HG03135 (cell line): ENCODE measurements at regions not wholly inside any gene's neighbourhood (a gene's known extent, or its start where the extent isn't known, plus 50 kb on each side); places are given as distances from the start of the nearest gene placed in this dataset.
"Not testable (repeated sequence)": the region's sequence is repeated elsewhere in the genome, so short reads cannot be mapped to it uniquely, and the experiment has no call there.

ENCODE experiments used
- ATAC-seq: cut with Tn5 transposase; IDR thresholded peaks from one replicate; pipeline ENCODE4 v1.9.1; 2021; ENCODE audit warnings: mild to moderate bottlenecking, moderate library complexity; ENCODE audit not compliant: unreplicated experiment

- no peak for ATAC-seq
These were observed 173.4 kb upstream of the TPM1 start for GRCh38 chr15:62869116-62869515.

DNA sequence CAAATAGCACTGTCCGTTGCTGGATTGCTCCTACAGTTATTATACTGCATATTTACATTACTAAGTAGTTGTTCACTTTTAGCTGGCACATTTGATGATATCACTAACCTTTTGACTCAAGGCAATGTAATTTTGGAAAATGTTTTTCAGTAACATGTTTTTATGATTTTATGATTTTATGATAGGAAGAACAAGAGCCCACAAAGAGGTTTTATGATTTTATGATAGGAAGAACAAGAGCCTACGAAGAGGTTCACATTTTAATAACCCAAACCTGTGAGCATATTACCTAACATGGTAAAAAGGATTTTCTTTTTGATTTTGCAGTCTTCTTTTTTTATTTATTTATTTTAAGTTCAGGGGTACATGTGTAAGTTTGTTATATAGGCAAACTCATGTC lies 172.3 kb upstream of the TPM1 start:
- ATAC-seq = no peak

- not testable (repeated sequence) for ATAC-seq
These were observed 171.8 kb upstream of the TPM1 start for GRCh38 chr15:62870701-62871100.

- no peak for ATAC-seq
These were observed 169.3 kb upstream of the TPM1 start for GRCh38 chr15:62873203-62873602.

- ATAC-seq = no peak
These were observed 168.5 kb upstream of the TPM1 start for GRCh38 chr15:62874064-62874463.

GRCh38 chr15:62874959-62875625 lies 167.5 kb upstream of the TPM1 start:
- ATAC-seq = no peak

DNA sequence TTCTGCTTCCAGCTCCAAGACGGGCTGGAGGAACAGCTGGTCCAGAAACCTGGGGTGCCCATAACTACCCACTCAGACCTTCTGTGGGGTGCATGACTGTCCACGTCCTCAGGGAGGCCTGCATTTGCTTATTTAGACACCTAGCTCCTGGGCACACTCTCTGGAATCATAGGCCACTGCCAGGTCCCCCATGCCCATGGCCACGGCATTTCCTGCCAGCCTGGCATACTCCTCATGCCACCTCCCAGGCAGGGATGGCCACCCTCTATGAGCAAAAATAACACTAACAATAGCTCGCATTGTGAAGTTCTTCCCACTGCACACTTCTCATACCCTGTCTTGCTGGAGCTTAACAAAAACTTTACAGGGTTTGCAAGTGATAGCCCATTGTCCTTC lies 166.9 kb upstream of the TPM1 start:
- no peak for ATAC-seq

- ATAC-seq = no peak
These were observed 165.2 kb upstream of the TPM1 start for GRCh38 chr15:62877276-62877857.

- ATAC-seq = no peak
These were observed 164.5 kb upstream of the TPM1 start for GRCh38 chr15:62878070-62878469.

DNA sequence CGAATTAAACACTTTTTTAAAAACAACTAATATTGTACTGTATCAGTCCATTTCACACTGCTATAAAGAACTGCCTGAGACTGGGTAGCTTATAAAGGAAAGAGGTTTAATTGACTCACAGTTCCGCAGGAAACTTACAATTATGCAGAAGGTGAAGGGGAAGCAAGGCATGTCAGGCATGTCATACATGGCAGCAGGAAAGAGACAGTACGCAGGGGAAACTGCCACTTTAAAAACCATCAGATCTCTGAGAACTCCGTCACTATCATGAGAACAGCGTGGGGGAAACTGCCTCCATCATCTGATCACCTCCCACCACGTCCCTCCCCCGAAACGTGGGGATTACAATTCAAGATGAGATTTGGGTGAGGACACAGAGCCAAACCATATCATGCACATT lies 162.8 kb upstream of the TPM1 start:
- ATAC-seq = no peak

GRCh38 chr15:62880278-62880677 lies 162.3 kb upstream of the TPM1 start:
- ATAC-seq = no peak

- no peak for ATAC-seq
These were observed 161.5 kb upstream of the TPM1 start for GRCh38 chr15:62881056-62881455.

GRCh38 chr15:62883938-62884479 lies 158.5 kb upstream of the TPM1 start:
- no peak for ATAC-seq

GRCh38 chr15:62886431-62887071 lies 156.0 kb upstream of the TPM1 start:
- no peak for ATAC-seq

- no peak for ATAC-seq
These were observed 155.4 kb upstream of the TPM1 start for GRCh38 chr15:62887113-62887570.

DNA sequence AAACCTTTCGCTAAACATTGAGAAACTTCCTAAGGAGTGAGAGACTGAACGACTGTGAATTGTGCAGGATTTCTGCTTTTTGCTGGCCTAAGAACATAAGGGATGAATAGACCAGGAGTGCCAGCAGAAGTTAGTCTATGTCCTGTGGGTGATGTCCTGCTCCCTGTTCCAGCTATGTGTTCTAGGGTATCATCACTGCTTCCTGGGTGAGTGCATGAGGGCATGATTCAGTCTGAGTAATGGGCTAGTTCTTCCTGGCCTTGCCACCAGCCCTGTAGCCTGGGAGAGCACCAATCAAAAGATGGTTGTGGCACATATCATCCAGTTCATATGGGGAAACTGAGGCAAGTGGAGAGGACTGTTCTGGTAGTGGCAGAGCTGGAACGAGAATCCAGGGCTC lies 153.9 kb upstream of the TPM1 start:
- no peak for ATAC-seq

DNA sequence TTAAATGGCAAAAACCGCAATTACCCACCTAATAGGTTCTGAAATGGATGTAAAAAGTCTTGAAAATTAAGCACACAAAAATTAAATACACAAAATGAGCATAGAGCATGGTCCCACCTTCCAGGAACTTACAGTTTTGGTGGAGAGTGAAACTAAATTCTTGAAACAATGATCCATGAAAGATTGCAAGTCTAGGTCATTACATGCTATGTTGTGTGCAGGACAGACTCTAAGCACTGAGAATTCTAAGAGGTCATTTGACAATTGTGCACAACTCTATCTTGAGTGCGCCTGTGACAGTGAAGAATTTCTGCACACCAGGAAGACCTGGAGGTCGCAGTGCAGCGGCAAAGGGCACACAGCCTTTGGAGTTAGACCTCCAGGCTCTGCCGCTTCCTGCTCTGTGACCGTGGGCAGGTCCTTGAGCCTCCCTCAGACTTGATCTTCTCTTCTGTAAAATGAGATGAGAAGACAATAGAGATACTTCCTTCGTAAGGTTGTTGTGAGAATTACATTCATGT lies 153.3 kb upstream of the TPM1 start:
- no peak for ATAC-seq

DNA sequence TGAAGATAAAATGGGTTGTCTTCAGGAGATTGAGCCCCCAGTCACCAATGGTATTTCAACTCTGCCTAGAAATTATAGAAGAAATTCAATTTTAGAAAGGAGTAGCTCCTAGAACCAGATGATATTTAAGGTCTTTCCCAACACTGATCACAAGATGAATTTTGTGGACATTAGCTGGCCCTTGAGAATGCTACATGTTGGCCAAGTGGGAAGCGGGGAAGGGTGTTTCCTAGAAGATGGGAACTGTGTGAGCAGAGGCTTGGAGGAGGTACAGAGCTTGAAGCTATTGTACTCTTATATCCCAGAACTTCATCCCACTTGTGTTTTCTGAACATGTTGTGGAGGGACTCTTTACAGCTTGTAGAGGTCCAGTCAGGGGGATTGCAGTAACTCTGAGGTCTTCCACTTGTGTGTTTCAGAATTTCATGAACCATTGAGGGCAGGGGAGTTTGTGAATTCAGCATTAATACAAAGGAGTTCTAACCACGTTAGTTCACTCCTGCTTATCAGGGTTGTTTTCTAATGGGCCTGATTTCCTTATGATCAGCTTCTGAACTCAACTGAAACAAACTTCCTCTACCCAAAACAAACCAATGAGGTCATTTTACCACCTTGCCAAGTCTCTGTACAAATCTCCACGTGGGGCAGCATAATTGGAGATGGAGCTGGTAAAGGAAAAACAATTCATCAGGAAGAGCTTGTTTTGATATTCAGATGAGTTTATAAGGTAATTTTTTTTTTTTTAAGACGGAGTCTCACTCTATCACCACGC lies 152.6 kb upstream of the TPM1 start:
- no peak for ATAC-seq

DNA sequence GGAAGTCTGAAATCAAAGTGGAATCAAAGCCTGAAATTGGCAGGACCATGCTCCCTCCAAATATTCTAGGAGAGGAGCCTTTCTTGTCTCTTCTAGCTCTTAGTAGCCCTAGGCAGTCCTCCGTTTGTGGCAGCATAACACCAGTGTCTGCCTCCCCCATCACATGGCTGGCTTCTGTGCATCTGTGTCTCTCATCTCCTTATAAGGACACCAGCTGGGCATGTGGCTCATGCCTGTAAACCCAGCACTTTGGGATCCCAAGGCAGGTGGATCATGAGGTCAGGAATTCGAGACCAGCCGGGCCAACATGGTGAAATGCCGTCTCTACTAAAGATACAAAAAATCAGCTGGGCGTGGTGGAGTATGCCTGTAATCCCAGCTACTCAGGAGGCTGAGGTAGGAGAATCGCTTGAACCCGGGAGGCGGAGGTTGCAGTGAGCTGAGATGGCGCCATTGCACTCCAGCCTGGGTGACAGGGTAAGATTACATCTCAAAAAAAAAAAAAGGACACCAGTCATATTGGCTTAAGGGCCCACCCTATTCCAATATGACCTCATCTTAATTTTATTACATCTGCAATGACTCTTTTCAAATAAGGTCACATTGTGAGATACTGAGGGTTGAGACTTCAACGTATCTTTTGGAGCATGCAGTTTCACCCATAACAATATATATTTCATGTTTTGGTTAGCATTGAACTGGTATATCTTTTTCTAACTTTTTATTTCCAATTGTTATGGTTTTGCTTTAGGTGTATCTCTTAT lies 148.0 kb upstream of the TPM1 start:
- no peak for ATAC-seq

- ATAC-seq = no peak
These were observed 147.2 kb upstream of the TPM1 start for GRCh38 chr15:62895139-62895866.
